ENCODE measurements at regions not wholly inside any gene's neighbourhood (a gene's known extent, or its start where the extent isn't known, plus 50 kb on each side); places are given as distances from the start of the nearest gene placed in this dataset.

DNA sequence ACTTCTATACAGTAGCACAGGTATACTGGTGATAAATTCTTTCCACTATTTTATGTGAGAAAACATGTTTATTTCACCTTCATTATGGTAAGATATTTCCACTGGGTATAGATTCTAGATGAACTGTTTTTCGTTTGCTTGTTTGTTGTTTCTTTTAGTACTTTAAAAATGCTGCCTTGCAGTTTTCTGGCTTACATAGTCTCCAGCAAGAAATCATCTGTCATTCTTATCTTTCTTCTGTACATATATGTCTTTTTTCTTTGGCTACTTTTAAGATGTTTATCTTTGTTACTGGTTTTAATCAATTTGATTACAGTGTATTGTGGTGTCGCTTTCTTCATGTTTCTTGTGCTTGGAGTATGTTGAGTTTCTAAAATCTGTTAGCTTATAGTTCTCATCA lies 333.3 kb upstream of the HTR2A start:
- H3K9me3 ChIP-seq = no peaks in the 10 kb centered on the region
- H3K4me1 ChIP-seq = no peaks in the 10 kb centered on the region
- TF ChIP-seq POLR2A (IDR thresholded peaks at IDR 0.05) = no peak
- TF ChIP-seq, protein P1, sequence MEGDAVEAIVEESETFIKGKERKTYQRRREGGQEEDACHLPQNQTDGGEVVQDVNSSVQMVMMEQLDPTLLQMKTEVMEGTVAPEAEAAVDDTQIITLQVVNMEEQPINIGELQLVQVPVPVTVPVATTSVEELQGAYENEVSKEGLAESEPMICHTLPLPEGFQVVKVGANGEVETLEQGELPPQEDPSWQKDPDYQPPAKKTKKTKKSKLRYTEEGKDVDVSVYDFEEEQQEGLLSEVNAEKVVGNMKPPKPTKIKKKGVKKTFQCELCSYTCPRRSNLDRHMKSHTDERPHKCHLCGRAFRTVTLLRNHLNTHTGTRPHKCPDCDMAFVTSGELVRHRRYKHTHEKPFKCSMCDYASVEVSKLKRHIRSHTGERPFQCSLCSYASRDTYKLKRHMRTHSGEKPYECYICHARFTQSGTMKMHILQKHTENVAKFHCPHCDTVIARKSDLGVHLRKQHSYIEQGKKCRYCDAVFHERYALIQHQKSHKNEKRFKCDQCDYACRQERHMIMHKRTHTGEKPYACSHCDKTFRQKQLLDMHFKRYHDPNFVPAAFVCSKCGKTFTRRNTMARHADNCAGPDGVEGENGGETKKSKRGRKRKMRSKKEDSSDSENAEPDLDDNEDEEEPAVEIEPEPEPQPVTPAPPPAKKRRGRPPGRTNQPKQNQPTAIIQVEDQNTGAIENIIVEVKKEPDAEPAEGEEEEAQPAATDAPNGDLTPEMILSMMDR (IDR thresholded peaks at IDR 0.05) = no peak
- H3K27ac ChIP-seq = no peak overlapping the region
- DNase-seq = no peak
- no peak overlapping the region for H3K4me3 ChIP-seq
- H3K36me3 ChIP-seq = no peaks in the 10 kb centered on the region
- no peaks in the 10 kb centered on the region for H3K27me3 ChIP-seq
- intact Hi-C loops (cut with DNase I; ENCODE audit: low total_unique reads) = no loop called here

DNA sequence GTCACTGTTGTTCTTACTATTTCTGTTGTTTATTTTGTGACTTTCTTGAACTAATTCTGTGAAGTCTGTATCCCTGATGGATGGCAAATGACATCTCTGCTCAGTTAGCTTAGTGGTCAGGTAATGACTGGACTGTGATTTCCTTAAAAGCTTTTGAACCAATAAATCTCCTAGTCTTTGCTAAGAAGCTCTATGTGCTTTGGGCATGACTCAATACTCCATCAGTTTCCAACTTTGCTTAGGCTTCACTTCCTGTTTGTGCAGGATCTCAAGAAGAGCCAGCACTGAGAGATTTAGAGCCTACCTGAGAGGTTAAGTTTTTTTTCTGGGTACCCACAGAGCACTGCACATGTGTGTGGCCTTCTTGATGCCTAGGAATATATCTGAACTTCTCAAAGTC lies 329.7 kb upstream of the HTR2A start:
- intact Hi-C loops (cut with DNase I; ENCODE audit: low total_unique reads) = no loop called here
- Histone ChIP-seq H3K27me3 (no peaks in the 10 kb centered on the region), H3K36me3 (no peaks in the 10 kb centered on the region), H3K4me3 (no peak overlapping the region), H3K4me1 (no peaks in the 10 kb centered on the region), H3K9me3 (no peaks in the 10 kb centered on the region), H3K27ac (no peak overlapping the region)
- DNase-seq = no peak
- TF ChIP-seq POLR2A (IDR thresholded peaks at IDR 0.05) = no peak
- TF ChIP-seq, protein P1 (IDR thresholded peaks at IDR 0.05) = no peak

DNA sequence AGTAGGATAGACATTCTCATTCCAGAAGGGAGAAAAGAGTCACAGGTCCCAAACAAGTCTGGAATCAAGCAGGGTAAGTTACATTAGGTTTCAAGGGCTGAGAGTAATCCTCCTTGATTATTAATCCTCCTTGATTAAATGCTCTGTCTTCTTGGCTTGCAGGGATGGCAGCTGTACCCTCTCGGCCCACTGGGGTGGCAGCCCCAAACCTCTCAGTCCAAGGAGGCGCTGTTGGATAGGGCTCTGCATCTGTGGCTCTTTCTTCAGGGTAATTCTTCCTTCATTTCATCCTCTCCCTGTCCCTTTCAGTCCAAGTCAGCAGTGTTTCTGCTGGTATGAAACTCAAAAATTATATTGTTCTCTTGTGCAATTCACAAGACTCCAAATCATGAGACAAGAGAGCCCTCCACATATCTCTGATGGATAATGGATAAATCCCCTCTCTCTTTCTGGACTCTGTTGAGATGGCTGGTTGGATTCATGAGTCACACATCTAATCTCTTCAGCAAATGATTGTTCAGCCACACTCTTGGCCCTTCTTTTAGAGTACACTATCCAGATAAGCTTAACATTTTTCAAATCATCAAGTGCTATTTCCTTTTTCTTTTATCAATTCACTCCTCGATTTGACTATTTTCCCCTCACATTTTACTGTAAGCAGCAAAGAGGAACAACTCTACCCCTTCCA lies 323.7 kb upstream of the HTR2A start:
- intact Hi-C loops (cut with DNase I; ENCODE audit: low total_unique reads) = no loop called here
- no peak for DNase-seq
- Histone ChIP-seq H3K9me3 (no peaks in the 10 kb centered on the region), H3K27ac (no peak overlapping the region), H3K4me3 (no peak overlapping the region), H3K4me1 (no peaks in the 10 kb centered on the region), H3K27me3 (no peaks in the 10 kb centered on the region), H3K36me3 (no peaks in the 10 kb centered on the region)
- TF ChIP-seq, protein P1 (IDR thresholded peaks at IDR 0.05) = no peak
- no peak for TF ChIP-seq POLR2A (IDR thresholded peaks at IDR 0.05)

DNA sequence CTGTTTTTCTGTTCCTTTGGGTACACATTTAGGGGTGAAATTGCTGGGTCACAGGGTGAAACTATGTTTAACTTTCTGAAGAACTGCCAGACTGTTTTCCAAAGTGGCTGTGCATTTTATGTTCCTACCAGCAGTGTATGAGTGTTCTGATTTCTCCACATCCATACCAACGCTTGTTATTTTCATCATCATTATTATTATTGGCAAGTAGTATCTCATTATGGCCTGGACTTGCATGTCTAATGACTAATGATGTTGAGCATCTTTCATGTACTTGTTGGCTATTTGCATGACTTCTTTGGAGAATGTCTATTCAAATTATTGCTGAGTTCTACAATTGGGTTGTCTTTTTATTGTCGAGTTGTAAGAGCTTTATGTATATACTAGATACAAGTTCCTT lies 321.8 kb upstream of the HTR2A start:
- Histone ChIP-seq H3K4me3 (no peak overlapping the region), H3K27me3 (no peaks in the 10 kb centered on the region), H3K27ac (no peak overlapping the region), H3K36me3 (no peaks in the 10 kb centered on the region), H3K9me3 (no peaks in the 10 kb centered on the region), H3K4me1 (no peaks in the 10 kb centered on the region)
- intact Hi-C loops (cut with DNase I; ENCODE audit: low total_unique reads) = no loop called here
- DNase-seq = no peak
- TF ChIP-seq, protein P1 (IDR thresholded peaks at IDR 0.05) = no peak
- TF ChIP-seq POLR2A (IDR thresholded peaks at IDR 0.05) = no peak

DNA sequence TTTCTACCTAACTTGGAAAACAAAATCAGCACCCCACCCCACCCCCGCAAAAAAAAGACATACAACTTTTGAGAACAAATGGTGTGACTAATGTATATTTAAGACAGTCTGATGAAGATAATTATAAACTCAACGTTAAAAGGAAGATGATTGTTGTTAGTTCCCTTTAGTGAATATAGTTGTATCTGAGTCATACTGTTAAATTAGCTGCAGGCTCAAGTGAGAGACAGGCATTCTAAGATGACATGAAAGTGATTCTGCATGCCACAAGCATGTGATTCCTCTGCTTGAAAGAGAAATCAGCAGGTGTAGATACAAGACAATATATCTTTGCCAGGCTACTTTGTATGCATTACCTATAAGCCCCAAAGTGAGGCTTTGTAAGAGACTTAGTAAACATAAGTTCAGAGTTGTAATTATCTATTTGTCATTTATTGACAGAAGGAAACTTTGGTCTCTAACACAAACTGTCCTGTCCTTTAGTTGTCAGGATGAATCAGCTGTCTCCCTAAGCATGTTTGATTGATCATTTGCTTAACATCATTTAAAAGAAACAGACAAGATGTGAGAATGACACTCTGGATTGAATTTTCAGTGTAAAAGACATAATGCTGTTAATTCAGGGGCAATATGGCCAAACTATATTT lies 319.4 kb upstream of the HTR2A start:
- intact Hi-C loops (cut with DNase I; ENCODE audit: low total_unique reads) = no loop called here
- DNase-seq = no peak
- H3K36me3 ChIP-seq = no peaks in the 10 kb centered on the region
- no peaks in the 10 kb centered on the region for H3K4me1 ChIP-seq
- no peak overlapping the region for H3K27ac ChIP-seq
- H3K4me3 ChIP-seq = no peak overlapping the region
- H3K27me3 ChIP-seq = no peaks in the 10 kb centered on the region
- no peaks in the 10 kb centered on the region for H3K9me3 ChIP-seq
- TF ChIP-seq POLR2A (IDR thresholded peaks at IDR 0.05) = no peak
- TF ChIP-seq, protein P1 (IDR thresholded peaks at IDR 0.05) = no peak
